GM23338 (cell line): ENCODE measurements at regions not wholly inside any gene's neighbourhood (a gene's known extent, or its start where the extent isn't known, plus 50 kb on each side); places are given as distances from the start of the nearest gene placed in this dataset.

Source experiments
- CREB1 ChIP-seq: fragments of 250-450 bp; sonication (Bioruptor Pico); IDR thresholded peaks from 2 replicates; pipeline ENCODE4 v1.5.0; 2020; ENCODE audit warnings: low read depth, mild to moderate bottlenecking, moderate library complexity
- EZH2 ChIP-seq: fragments of 200-600 bp; sonication (generic); IDR thresholded peaks from one replicate; pipeline ENCODE4 v1.8.0; 2017; ENCODE audit warnings: antibody characterized with exemption, mild to moderate bottlenecking, low read depth; ENCODE audit not compliant: unreplicated experiment
- EZH2phosphoT487 ChIP-seq: fragments of 200-600 bp; sonication (generic); IDR thresholded peaks from one replicate; pipeline ENCODE4 v1.8.1; 2018; ENCODE audit warnings: antibody characterized with exemption; ENCODE audit not compliant: unreplicated experiment
- TF ChIP-seq, protein P1 (sequence below), 2 experiments: fragments of 200-600 bp in 1 of 2; sonication (generic) in 1 of 2; conservative IDR thresholded peaks; 2 replicates each; pipeline versions ENCODE4 v1.5.1 to v1.6.1; 2016 to 2017; ENCODE audit warnings: antibody characterized with exemption in 2 of 2, low read depth in 2 of 2, mild to moderate bottlenecking in 2 of 2, moderate library complexity in 1 of 2
- TF ChIP-seq, protein P2 (sequence below): IDR thresholded peaks from one replicate; pipeline ENCODE4 v1.6.1; 2018; ENCODE audit warnings: antibody characterized with exemption; ENCODE audit not compliant: unreplicated experiment

DNA sequence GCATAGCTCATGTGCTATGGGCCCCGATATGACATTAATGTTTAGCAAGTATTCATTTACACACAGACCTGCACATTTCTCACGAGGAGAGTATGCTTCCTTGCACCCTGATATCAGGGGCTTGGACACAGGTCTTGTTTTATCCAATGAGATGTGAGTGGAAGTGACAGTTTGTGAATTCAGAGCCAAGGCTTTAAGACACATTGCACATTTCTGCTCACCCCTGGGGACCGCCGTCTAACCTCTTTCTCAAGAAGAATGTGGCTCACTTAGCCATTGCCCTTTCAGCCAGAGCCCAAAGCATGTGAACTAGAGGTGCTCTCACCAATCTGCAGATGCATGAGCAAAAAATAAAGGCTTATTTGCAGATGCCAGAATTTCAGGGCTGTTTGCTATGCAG lies 116.1 kb upstream of the C16orf82 start:
- TF ChIP-seq, protein P1, sequence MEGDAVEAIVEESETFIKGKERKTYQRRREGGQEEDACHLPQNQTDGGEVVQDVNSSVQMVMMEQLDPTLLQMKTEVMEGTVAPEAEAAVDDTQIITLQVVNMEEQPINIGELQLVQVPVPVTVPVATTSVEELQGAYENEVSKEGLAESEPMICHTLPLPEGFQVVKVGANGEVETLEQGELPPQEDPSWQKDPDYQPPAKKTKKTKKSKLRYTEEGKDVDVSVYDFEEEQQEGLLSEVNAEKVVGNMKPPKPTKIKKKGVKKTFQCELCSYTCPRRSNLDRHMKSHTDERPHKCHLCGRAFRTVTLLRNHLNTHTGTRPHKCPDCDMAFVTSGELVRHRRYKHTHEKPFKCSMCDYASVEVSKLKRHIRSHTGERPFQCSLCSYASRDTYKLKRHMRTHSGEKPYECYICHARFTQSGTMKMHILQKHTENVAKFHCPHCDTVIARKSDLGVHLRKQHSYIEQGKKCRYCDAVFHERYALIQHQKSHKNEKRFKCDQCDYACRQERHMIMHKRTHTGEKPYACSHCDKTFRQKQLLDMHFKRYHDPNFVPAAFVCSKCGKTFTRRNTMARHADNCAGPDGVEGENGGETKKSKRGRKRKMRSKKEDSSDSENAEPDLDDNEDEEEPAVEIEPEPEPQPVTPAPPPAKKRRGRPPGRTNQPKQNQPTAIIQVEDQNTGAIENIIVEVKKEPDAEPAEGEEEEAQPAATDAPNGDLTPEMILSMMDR (conservative IDR thresholded peaks at IDR 0.05; ENCODE audit: low read depth in 2 of 2): no peak
- TF ChIP-seq, protein P2, sequence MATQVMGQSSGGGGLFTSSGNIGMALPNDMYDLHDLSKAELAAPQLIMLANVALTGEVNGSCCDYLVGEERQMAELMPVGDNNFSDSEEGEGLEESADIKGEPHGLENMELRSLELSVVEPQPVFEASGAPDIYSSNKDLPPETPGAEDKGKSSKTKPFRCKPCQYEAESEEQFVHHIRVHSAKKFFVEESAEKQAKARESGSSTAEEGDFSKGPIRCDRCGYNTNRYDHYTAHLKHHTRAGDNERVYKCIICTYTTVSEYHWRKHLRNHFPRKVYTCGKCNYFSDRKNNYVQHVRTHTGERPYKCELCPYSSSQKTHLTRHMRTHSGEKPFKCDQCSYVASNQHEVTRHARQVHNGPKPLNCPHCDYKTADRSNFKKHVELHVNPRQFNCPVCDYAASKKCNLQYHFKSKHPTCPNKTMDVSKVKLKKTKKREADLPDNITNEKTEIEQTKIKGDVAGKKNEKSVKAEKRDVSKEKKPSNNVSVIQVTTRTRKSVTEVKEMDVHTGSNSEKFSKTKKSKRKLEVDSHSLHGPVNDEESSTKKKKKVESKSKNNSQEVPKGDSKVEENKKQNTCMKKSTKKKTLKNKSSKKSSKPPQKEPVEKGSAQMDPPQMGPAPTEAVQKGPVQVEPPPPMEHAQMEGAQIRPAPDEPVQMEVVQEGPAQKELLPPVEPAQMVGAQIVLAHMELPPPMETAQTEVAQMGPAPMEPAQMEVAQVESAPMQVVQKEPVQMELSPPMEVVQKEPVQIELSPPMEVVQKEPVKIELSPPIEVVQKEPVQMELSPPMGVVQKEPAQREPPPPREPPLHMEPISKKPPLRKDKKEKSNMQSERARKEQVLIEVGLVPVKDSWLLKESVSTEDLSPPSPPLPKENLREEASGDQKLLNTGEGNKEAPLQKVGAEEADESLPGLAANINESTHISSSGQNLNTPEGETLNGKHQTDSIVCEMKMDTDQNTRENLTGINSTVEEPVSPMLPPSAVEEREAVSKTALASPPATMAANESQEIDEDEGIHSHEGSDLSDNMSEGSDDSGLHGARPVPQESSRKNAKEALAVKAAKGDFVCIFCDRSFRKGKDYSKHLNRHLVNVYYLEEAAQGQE: no peak
- TF ChIP-seq EZH2phosphoT487 (no peak), EZH2 (no peak), CREB1 (CRISPR knock-in tag) (no peak)
